ENCODE measurements at regions not wholly inside any gene's neighbourhood (a gene's known extent, or its start where the extent isn't known, plus 50 kb on each side); places are given as distances from the start of the nearest gene placed in this dataset.
"Not testable (repeated sequence)": the region's sequence is repeated elsewhere in the genome, so short reads cannot be mapped to it uniquely, and the experiment has no call there.

DNA sequence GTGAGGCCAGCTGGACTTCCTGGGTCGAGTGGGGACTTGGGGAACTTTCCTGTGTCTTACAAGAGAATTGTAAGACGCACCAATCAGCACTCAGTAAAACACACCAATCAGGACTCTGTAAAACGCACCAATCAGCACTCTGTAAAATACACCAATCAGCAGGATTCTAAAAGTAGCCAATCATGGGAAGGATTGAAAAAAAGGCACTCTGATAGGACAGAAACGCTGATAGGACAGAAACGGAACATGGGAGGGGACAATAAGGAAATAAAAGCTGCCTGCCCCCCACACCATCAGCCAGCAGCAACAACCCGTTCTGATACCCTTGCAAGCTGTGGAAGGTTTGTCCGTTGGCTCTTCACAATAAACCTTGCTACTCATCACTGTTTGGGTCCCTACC, 73.1 kb upstream of the SGCG start:
- no peak overlapping the region for H3K4me3 ChIP-seq (replicated peaks; ENCODE audit: low read depth, low read length)
- TF ChIP-seq, protein P1, sequence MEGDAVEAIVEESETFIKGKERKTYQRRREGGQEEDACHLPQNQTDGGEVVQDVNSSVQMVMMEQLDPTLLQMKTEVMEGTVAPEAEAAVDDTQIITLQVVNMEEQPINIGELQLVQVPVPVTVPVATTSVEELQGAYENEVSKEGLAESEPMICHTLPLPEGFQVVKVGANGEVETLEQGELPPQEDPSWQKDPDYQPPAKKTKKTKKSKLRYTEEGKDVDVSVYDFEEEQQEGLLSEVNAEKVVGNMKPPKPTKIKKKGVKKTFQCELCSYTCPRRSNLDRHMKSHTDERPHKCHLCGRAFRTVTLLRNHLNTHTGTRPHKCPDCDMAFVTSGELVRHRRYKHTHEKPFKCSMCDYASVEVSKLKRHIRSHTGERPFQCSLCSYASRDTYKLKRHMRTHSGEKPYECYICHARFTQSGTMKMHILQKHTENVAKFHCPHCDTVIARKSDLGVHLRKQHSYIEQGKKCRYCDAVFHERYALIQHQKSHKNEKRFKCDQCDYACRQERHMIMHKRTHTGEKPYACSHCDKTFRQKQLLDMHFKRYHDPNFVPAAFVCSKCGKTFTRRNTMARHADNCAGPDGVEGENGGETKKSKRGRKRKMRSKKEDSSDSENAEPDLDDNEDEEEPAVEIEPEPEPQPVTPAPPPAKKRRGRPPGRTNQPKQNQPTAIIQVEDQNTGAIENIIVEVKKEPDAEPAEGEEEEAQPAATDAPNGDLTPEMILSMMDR (IDR thresholded peaks at IDR 0.05; ENCODE audit: low read length, missing control alignments): no peak
- no peak for DNase-seq (ENCODE audit: low read depth)

DNA sequence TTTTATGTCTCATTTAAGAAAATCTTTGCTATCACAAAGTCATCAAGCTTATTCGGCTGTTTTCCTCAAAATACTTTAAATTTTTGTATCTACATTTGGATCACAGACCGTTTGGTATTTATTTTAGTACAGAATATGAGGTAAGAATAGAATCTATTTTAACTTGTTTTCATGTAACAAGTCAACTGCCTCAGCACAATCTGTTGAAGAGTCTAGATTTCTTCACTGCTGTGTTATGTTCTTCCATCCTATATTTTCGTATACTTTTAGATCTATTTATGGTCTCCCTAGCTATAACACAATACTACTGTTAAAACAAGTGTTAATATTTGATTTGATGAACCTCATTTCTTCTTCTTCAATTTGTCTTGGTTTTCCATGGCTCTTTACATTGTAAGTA, 61.6 kb upstream of the SGCG start:
- no peak for DNase-seq (ENCODE audit: low read depth)
- no peak overlapping the region for H3K4me3 ChIP-seq (replicated peaks; ENCODE audit: low read depth, low read length)
- TF ChIP-seq, protein P1 (IDR thresholded peaks at IDR 0.05; ENCODE audit: low read length, missing control alignments): no peak

DNA sequence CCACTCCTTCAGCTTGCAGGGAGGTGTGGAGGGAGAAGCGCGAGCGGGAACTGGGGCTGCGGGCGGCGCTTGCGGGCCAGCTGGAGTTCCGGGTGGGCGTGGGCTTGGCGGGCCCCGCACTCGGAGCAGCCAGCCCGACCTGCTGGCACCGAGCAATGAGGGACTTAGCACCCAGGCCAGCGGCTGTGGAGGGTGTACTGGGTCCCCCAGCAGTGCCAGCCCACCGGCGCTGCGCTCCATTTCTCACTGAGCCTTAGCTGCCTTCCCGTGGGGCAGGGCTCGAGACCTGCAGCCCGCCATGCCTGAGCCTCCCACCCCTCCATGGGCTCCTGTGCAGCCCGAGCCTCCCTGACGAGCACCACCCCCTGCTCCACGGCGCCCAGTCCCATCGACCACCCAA, 53.2 kb upstream of the SGCG start:
- DNase-seq (ENCODE audit: low read depth); H3K4me3 ChIP-seq (replicated peaks; ENCODE audit: low read depth, low read length): not testable (repeated sequence)

DNA sequence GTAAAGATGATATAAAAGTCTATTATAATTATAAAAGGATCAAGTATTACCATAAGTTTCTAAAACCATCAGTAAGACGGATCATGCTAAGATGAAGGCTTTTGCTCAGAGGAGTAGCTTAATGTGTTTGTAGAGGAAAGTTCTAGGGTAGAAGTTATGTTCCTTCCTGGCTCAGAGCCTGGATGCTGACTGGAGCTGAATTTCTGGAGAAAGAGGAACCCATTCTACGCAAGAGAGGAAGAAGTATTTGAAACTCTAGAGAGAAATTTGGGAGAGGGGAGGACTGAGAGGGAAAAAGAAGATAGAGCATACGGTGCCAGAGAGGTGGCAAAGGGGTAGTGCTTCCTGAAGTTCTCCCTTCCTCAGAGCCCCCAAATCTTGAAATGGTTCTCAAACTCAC, 51.4 kb upstream of the SGCG start:
- no peak overlapping the region for H3K4me3 ChIP-seq (replicated peaks; ENCODE audit: low read depth, low read length)
- TF ChIP-seq, protein P1 (IDR thresholded peaks at IDR 0.05; ENCODE audit: low read length, missing control alignments): no peak
- no peak for DNase-seq (ENCODE audit: low read depth)
